HG02623 (cell line): ENCODE measurements at regions not wholly inside any gene's neighbourhood (a gene's known extent, or its start where the extent isn't known, plus 50 kb on each side); places are given as distances from the start of the nearest gene placed in this dataset.

Source experiments
- ATAC-seq: cut with Tn5 transposase; IDR thresholded peaks from one replicate; pipeline ENCODE4 v1.9.1; 2021; ENCODE audit warnings: moderate library complexity; ENCODE audit not compliant: unreplicated experiment

DNA sequence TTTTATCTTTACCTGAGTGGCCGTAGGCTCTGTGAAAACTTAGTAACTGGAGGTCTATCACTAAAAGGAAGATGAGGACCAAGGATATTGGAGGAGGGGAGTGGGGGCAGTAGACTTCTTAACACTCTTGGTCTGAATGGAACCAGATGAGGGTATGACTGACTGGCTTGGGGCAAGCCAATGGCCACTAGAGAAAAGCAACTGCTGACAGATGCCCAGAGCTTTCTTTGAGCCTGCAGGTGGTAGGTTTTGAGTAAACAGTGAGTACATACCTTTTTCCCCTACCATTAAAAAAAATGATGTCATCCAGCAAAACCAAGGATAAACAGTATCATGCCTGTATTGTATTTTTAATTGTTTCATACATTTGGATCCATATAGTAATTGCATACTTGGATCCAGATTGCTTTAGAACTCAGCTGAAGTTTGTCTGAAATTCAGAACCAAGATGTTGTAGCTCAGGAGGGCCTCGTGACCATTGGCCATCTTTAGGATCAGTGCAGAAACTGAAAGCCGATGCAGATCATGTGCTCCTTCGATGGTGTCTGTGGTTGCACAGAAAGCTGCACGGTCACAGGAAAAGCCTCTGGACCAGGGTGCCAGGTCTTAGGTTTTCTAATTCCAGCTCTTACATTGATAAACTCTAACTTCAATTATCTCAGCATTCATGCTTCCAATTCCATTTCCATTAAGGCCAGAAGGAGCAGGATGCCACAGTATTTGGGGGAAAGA is 131.0 kb downstream of the PDGFRA start:
- no peak for ATAC-seq

DNA sequence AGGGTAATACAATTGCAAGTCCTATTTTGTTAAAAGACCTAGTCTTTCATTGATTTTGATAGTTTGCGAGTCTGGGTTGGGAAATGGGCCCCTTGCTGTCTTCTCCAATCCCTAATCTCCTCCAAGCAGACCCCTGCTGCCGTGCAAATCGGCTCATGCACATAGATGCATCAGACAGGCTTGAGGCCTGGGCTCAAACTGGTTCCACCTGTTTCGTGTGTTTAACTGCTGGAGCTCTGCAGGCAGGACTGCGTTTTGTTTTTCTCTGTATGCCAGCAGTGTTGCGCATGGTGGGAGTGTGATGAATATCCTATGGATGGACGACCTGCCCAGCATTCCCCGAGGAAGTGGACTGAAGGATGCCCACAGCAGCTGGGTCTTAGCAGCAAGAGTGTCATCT is 133.9 kb downstream of the PDGFRA start:
- no peak for ATAC-seq

DNA sequence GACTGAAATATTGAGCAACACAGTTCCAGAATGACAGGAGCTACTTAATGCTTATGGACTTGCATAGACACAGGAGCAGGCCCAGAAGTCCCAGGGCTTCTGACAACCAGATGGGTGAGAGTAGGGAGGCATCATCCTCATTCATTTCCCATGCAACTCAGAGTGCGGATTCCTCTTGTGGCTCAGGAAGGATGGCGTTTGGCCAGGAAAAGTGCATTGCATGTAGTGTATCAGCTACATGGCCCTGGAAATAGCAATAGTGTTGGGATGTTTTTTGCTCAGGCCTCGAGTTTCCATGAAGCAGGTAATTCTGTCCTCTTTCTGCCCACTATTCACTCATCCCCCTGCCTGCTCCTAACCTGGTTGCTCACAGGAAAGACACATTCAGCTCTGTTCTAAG is 136.6 kb downstream of the PDGFRA start:
- no peak for ATAC-seq

DNA sequence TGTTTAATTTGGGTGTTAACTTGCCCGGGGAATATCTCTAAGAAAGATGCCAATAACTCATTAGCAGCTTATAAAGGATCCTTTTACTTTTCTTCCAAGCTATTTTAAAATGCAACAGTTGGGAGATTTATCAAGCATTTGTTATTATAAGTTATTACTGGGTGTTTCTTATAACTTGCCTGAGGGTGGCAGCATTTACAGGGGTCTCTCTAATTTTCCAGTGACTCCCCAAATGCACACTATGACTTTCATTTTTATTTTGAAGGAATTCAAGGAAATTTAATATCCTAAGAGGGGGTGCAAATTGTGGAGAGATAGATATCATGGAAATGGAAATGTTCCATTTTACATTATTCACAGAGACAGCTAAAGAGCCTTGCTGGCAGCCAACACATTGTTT is 138.0 kb downstream of the PDGFRA start:
- no peak for ATAC-seq

DNA sequence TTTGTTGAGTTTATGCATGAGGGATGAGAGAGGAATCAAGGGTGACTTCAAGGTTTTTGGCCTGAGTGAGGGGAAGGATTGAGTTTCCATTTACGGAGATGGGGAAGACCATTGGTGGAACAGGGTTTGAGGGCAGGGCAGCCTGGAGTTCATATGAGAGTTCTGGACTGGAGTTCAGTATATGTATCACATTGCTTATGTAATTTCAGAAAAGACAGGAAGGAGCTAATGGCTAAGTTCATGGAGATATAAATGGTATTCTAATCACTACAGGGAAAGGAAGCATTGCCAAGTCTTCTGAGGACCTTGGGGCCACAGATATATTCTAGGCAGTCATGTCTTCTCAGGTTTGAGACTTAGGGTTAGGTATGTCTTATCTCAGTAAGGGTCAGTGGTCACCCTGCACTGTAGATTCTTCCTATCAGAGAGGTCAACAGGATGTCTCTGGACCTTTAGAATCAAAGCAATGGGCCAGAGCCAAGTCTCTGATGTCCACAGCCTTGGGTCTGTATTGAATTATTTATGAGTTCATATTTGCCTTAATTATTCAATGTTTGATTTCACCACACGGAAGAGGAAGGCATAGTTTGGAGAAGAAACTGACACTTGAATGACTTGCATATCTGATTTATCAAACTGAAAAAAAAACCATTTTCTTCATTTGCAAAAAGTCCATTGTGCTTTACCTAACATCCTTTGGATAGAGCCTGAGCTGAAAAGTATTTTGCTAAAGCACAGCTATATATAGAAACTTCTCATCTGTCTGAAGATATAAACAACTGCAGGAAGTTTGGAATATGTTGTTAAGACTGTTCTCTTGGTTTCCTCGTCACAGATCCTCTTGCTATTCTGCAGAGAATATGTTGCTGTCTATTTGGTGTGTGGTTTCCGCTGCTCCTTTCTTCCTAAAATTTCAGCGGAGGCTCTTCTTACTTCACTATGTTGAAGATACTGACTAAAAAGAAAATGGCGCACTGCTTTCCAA is 139.5 kb downstream of the PDGFRA start:
- ATAC-seq: no peak

DNA sequence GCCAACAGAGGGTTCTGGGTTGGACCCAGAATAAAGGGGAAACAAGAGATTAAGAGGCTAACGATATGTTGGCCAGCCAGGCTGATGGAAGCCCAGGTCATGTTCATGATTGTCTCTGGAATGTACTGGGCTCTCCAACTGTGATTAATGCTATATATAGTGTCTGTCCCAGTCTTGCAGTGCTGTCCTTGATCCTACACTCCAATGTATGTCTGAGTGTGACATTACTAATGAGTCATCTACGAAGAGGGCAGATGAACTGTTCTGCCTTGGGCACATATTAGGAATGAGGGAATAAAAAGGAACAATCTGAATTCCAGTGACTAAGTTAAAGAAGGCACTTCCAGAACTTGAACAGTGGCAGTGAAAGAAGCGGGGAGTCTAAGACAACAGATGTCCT is 142.1 kb downstream of the PDGFRA start:
- ATAC-seq: no peak

DNA sequence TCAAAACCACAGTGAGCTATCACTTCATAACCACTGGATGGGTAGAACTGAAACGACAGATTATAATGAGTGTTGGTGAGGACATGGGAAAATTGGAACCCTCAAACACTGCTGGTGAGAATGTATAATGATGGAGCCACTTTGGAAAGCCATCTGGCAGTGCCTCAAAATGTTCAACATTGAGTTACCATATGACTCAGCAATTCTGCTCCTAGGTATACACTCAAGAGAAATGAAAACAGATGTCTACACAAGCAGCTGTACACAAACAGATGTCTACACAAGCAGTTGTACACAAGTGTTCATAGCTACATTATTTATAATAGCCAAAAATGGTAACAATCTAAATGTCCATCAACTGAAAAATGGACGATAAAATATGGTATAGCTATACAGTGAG is 143.9 kb downstream of the PDGFRA start:
- ATAC-seq: no peak

DNA sequence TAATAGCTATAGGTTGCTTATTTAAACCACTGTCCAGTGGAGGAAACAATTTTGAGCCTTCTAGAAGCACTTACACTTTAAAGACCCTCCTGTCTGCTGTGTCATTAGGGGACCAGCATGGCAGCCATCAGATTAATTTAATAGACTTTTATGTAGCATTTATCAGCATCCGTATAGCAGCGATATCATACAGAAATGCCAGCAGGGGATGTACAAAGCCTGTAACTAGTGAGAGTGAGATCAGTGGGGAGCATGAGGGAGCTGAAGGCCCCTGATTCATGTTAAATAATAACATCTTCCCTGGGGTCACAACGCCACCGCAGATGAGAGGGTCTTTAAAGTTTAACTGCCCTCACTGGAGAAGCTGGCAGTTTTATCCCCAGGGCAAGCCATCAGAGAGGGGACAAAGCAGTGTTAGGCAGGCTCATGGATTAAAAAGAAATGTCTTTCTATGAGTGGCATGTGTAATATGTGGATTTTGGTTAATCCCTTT is 144.7 kb downstream of the PDGFRA start:
- ATAC-seq: no peak

DNA sequence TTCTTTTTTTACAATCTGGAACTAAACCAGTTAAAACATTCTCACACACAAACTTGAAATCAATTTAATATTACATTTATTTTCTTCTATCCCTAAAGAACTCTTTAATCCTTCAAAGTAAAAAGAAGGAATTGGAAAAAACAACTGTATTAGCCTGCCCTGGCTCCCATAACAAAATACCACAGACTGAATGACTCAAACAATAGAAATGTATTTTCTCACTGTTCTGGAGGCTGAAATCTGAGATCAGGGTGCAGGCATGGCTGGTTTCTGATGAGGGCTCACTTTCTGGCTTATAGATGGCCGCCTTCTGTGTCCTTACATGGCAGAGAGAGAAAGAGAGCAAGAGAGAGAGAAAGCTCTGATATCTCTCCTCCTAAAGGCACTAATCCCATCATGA is 149.4 kb downstream of the PDGFRA start:
- ATAC-seq: no peak

DNA sequence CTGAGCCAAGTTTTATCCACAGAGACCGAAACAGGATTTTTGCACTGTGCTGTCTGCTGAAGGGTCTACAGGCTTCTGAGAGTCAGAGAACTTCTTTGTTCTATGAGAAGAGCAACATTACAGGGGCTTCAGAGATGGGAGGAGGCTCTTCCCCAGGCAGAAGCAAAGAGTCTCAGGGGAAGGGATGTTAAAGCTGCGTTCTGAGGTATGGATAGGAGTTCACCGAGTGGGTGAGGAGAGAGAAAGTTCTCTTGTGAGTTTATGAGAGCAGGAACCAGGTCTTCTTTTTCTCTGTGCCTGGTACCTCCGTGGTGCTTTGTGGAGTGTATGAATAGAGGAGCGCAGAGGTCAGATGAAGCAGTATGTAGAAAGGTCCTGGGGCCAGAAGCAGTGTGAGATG is 155.1 kb downstream of the PDGFRA start:
- no peak for ATAC-seq

DNA sequence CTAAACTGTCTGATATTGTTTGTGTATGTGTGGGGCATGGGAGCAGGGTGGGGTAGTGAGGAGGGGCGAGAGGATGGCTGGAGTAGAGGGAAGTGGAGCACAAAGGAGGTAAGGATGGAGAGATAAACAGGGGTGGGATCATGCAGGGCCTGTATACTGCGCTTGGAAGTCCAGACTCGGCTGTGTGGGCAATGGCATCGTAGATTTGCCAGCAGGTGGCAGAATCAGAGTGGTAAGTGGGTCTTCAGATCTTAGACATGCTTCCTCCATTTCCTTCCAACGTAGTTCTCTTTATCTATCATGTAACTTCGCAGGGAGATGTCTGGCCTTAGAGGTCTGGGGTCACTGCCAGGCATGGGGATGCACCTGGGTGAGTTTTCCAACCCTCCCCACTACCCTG is 155.5 kb downstream of the PDGFRA start:
- ATAC-seq: no peak

DNA sequence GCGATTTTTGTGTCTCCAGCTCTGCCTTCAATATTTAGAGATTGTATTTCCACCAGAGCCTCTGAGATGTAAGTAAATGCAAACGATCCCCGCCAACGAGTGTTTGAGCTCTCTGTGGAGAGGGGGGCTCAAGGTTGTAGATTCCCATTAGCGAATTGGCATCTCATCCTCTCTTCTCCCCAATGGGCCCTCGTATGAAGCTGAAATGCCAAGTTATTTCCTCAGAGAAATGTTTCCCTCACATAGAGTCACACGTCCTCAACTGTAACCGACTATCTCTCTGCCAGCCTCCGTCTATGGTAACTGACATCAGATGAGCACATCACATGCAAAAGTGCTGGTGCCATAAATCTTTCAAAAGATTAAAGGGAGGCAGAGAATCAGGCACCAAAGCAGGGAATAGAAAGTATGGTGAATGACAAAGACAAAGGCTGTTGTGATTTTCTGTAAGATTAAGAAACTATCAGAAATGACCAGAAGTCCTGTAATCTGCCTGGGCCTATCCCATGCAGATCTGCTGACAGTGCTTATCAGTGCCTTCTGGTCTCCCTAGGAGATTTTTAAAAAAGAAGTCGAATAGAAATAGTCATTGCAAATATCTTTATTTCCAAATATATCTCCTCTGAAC is 157.1 kb downstream of the PDGFRA start:
- ATAC-seq: no peak

DNA sequence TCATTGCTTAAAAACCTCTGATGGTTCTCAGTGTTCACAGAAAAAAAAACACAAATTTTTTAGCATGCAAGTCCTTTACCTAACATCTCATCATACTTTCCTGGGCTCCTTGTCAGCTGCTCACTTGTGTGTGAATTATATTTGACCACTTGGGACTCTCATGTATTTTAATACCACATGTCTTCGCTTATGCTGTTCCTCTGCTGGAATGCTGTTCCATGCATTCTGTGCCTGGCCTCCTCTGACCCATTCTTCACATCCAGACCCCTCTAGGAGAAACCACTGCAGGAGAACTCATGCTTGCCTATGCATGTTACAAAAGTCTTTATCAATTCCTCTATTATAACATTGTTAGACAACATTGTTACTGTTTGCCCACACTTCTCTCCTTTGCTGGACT is 157.6 kb downstream of the PDGFRA start:
- ATAC-seq: no peak

DNA sequence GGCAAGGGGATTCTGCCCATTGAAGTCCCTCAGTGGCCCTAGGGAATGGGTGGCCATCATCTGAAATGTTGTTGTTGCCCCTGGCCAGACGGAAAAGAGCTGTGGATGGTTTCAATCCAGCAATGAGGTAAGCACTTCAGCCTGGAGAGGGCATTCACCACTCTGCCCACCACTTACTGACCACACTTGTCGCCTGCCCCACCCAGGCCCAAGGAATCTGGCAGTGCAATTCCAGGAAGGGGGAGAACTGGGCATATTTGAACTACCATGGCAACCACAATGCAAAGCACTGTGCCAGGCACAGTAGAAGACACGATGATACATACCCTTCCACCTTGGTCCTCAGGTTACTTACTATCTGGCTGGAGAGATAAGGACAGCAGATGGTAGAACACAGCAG is 161.6 kb downstream of the PDGFRA start:
- ATAC-seq: no peak

DNA sequence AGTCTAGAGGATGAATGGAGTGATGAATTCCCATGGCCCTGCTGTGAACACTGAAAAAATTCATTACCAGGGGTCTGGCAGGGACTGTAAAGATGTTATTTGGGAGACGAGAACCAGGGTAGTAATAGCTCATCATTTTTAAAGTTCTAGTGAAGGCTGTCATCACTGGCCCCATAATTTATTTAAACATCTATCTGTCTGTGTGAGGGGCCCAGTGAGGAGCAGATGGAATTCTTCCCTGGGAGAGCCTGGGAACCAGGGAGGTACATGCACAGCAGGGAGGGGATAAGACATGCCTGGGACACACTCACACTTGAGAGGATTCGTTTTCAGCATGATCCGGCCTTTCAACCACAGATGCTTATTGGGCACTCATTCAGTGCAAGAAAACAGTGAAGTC is 162.0 kb downstream of the PDGFRA start:
- ATAC-seq: no peak

DNA sequence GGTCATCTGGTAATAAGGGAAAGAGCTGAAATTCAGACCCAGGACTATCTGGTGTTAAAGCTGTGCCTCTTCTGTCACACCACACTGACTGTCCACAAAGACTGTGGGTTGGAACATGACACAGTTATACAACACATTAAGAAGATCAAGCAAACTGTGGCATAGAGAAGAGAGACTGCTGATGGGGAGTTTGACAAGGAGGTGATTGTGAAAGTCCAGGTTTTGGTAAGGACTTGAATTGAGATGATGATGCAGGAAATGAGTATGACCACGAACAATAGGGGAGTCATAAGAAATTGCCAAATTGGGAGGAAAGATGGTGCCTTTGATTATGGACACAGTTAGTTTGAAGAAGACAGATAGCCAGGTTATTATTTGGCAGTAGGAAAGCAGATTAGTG is 163.4 kb downstream of the PDGFRA start:
- ATAC-seq: no peak

DNA sequence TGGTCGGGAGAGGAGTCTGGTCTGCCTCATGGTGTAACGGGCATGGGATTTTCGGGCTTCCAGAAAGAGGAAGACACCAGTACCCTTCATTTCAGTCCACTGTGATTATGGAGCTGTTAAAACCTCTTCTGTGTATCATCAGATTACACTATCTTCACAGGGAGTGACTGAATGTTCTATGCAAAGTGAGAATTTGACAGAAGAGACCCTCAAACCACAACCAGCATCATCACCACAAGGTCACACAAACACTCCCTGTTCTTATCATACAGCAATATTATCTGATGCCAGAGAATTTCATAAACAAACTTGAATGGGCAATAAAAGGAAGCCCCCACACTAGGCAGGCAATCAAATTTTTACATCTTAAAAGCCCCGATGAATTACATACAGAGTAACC is 164.2 kb downstream of the PDGFRA start:
- ATAC-seq: no peak

DNA sequence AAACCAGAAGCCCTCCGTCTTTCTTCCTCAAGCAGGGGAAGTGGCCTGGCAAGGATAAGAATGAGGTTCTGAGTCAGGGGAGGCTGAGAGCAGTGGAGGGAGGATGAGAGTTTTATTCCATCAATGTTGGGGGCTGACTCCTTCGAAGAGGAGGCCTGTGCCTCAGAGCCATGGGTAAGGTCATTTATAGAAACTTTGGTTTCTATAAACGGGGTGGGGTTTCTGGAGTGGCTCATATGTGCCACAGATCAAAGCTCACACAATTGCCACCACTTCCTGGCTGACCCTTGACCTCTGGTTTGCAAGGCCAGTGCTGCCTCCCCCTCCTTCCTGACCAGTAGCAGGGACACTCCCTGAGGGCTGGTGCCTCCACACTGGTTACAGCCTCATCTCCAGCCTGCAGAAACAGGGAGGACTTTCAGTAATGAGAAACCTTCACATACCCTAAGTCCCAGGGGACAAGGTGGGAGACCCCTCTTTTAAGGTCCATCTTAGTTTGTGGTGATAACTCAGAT is 166.0 kb downstream of the PDGFRA start:
- ATAC-seq: no peak

DNA sequence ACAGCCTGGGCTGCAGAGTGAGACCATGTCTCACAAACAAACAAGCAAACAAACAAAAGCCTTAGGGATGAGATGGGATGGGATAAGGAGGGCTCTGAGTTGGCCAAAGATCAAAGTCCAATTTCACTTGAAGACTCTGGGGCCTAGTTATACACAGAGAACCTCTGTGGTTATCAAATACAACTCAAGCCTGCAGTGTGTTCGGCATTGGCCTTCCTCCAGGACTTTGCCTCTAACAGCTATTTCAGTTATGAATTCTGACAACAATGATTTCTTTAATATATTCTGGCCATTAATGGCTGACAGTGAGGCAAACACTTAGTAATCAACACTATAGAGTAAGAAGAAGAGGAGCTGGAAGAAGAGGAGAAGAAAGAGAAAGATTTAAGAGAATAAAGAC is 171.1 kb downstream of the PDGFRA start:
- no peak for ATAC-seq

DNA sequence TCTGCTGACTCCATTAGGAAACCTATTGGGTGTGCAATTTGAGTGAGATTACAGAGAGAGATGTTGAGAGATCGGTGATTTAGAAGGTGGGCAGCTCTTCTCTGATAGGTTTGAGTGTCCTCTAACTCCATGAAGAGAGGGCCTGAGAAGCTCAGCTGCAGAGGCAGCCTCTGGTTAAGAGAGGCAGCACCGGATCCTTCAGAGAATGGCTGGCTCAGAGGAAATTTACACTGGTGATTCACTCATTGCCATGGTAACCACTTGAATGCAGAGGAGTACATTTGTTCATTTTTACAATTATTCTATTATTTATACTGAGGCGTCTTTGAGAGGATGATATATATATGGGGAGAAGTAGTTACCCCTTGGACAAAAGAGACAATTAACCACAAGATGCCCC is 171.7 kb downstream of the PDGFRA start:
- no peak for ATAC-seq

DNA sequence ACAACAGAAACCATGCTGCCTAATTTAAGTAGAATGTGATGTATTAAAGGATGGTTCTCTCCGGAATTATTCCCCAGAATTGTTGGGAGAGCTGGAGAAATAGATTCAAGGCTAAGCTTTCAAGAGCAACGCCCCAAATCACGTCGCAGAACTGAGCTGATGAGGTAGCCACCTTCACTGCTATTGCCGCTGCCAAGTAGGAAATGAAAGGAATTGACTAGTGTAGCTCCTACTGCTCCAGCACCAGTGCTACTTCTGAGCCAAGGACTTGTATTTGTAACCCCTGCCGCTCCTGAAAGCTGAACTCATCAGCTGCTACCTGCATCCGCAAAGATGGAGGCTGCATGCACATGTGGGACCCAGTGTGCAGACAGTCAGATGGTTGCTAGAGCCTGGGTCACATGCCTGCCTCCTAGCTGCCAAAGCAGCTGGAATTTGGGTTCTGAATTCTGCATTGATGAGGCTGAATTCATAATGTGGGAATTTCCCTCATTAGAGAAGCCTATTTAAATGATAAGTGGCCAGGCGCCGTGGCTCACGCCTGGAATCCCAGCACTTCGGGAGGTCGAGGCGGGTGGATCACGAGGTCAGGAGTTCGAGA is 173.9 kb downstream of the PDGFRA start:
- ATAC-seq: no peak
